H1 (cell line): ENCODE measurements at regions not wholly inside any gene's neighbourhood (a gene's known extent, or its start where the extent isn't known, plus 50 kb on each side); places are given as distances from the start of the nearest gene placed in this dataset.

Experiments
- PHF8 ChIP-seq: fragments of 200-600 bp; sonication (generic); conservative IDR thresholded peaks from 2 replicates; pipeline ENCODE4 v1.7.1; 2012; ENCODE audit warnings: low read depth, mild to moderate bottlenecking, inconsistent platforms, low read length, moderate library complexity
- SUZ12 ChIP-seq: fragments of 200-600 bp; sonication (generic); IDR thresholded peaks from 2 replicates; pipeline ENCODE4 v1.6.1; 2012; ENCODE audit warnings: mild to moderate bottlenecking, inconsistent platforms, low read length, moderate library complexity, mixed read lengths

DNA sequence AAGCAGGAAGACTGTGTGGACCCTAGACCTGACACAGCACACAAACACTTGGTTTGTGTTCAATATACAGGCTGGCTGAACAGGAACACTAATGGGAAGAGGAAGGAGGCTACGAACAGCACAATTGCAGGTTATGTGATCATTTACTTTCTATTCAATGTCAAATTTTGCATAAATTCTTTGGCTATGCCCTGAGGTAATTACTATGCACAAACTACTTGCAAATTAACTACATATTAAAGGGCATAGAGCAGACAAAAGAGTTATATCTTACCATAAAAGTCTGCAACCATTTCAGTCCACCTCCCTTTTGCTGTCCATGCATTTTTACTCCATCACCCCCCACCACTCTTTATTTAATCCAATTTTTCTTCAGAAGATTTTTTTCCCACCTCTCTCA is 291.2 kb upstream of the TMTC1 start (continued):
- TF ChIP-seq SUZ12 (no peak), PHF8 (no peak)
